DMS 273 (cell line): ENCODE measurements at regions not wholly inside any gene's neighbourhood (a gene's known extent, or its start where the extent isn't known, plus 50 kb on each side); places are given as distances from the start of the nearest gene placed in this dataset.
"Not testable (repeated sequence)": the region's sequence is repeated elsewhere in the genome, so short reads cannot be mapped to it uniquely, and the experiment has no call there.

Experiments used
- DNase-seq: peaks from one replicate; lab custom pipeline; 2025; ENCODE audit not compliant: unreplicated experiment; lab: John Stamatoyannopoulos, UW

DNA sequence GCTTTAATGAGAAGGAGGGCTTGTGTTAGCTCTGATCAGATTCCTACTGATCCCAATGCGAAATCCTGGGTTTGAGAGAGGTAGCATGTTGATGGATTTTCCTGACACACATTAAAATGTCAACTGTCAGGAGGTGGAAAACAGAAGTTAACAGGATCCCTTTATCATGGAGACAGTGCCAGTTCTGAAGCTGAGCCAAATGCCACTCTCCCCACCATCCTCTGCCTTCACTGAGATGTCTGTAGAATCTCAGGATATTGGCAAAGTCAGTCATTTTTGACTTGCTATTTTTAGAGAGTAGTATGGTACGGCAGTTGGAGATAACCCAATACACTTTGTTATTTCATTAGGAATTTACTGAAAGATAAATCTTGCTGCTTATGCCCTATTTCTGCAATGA lies 1816.2 kb upstream of the FLRT2 start:
- no peak for DNase-seq

DNA sequence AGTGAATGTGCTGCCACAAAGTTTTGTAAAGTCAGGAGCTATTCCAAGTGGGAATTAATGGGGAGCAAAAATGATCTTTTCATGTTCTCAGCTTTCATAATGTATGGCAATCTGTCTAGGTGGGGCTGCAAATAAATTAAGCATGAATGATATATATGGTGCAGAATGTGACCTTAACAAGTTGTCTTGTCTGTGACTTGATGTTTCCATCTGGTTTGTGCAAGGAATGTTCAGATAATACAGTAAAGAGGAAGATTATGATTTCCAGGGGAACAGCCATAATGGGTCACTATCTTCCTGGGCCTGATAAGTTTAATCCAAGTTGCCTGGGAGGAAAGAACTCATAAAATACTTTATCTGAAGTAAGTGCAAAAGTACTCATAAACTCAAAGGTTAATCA lies 1815.8 kb upstream of the FLRT2 start:
- no peak for DNase-seq

DNA sequence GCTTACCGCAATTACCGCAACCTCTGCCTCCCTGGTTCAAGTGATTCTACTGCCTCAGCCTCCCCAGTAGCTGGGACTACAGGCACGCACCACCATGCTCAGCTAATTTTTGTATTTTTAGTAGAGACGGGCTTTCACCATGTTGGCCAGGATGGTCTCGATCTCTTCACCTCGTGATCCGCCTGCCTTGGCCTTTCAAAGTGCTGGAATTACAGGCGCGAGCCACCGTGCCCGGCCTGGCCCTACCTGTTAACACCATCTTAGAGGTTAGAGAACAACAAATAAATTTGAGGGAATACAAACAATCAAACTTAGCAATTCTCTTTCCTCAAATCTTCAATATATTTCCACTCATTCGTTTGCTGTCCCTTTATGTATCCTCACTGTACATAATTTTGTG lies 1810.5 kb upstream of the FLRT2 start:
- DNase-seq: not testable (repeated sequence)

DNA sequence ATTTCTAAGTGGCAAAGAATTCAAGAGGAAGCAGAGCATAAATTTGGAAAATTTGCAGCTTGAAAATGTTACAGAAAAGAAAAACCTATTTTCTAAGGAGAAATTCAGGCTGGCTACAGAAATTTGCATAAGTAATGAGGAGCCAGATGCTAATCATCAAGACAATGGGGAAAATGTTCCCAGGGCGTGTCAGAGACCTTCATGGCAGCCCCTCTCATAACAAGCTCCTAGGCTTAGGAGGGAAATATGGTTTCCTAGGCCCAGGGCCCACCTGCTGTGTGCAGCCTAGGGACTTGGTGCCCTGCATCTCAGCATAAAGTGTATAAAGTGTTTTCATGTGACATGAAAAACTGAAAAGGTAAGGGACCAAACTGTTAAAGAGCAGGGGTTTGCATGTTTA lies 1796.3 kb upstream of the FLRT2 start:
- no peak for DNase-seq

DNA sequence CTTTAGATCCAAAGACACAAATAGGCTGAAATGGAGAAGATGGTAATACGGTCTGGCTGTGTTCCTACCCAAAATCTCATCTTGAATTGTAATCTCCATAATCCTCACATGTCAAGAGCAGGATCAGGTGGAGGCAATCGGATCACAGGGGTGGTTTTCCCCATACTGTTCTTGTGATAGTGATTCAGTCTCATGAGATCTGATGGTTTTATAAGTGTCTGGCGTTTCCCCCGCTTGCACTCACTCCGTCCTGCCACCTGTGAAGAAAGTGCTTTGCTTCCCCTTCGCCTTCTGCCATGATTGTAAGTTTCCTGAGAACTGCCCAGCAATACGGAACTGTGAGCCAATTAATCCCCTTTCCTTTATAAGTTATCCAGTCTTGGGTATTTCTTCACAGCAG lies 1795.5 kb upstream of the FLRT2 start:
- no peak for DNase-seq

DNA sequence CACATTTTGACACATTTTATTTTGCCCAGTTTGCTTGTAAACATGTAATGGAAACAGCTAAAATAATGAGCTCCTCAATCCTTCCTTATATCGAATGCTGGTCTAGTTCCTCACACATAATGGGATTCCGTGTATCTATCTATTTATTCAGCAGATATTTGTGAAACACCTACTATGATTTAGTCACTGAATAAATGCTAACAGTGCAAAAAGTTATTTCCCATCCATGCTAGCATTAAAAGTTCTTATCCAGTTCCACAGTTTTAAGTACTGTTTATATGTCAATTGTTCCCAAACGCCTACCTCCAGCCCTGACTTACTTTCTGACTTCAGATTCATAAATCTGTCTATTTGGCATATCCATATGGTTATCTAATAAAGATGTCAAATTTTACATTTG lies 1788.7 kb upstream of the FLRT2 start:
- no peak for DNase-seq

DNA sequence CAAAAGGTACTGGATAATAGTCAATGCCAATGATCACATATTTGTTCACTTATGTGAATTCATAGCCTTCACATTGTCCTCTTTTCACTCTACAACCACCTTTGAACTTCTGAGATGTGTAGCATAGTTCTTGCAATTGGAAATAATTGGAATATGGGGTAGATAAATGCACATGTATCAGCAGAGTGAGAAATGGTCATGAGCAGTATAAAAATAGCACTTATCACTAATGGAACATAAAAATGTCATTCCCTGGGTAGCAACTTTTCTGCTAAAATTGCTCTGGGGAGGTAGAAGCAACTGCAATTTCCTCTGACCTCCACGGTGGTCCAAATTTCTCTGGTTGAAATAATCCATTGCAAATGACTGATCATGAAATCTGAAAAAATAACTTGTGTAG lies 1785.7 kb upstream of the FLRT2 start:
- DNase-seq: no peak

DNA sequence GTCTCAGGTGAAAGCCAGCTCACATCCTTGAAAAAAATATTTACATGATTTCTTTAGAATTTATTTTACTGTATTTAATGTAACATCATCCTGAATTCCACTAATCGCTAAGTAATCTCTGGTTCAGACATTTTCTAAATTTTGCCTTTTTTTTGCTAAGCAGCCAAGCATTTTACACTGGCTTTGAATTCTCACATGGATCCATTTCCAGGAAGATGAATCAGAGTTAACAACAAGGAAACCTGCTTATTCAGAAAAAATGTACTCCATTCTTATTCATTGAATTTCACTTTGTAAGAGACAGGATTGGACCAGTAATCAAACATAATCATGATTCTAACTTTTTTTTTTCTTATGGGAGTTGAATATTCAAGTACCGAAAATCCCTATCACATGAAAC lies 1785.1 kb upstream of the FLRT2 start:
- no peak for DNase-seq

DNA sequence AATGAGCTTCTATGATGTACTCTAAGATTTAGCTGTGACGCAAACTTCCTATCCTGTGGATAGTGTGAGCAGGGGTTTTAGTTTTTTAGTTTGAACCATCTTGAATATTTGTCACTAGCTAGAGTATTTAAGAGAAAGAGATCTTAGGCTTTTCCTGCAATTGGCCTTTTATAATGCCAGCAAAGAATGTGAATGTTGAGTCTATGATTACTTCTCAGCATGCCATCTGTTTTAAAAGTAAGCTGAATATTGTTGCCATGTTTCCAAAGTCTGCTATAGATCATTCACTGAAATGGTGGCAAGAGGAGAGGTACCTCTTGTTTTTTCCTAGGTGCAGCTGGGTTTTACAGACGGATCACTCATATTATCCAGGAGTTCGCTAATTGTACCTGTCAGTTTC lies 1783.6 kb upstream of the FLRT2 start:
- DNase-seq: no peak

DNA sequence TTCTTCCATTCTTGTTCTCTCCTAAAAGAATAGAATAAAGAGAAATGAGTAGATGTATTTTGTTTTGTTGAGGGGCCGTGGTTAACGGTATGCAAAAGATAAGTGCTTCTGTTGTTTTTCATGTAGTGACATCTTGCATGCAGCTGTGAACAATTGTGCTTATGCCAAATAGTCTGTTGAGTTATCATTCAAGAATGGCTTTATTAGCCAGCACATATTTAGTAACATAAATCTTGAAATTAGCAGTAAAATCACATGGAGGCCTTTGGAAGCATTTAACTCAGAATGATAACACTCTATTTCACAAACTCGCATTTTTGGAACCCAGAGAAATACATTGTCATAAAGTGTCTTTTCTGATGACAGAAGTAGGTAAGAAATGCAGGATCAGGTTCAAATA lies 1772.0 kb upstream of the FLRT2 start:
- DNase-seq: no peak

DNA sequence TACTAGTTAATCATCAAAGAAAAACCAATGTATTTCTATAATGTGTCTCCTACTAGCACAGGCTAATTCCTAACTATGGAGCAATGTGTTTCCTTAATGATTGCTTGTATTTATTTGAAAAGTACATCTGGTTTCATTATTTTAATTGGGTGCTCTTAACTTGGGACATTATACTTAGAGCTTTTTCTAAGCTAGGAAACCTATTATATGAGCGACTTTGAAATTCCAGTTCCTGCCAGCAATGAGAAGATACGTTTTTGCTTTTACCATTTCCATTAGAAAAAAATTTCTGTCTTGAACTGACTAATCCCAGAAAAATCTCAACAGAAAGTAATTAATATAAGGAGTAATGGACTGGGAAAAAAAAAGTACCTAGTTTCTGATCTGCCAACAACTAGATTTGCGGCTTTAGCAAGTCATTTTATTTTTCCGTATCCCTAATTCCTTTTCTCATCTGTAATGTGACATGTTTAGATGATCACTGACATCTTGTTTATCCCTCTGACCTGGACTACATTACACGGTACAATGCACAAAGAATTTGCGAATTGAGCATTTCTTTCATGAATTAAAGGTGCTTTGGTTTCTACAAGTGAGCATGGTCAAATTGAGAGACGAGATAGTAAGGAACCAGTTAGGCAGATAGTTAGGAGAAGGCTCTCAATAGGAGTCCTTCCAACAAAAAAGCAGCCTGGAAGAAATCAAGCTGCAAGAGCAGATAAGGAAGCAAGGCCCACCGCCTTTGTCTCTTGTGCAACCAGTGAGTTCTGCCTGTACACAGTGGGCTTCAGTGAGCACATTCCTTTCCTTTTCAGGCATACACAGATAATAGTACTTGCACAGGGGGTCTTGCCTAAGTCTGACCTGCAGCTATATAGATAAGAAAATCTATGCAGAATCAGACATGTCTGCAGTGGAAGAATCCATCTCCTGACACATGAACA lies 1765.0 kb upstream of the FLRT2 start:
- no peak for DNase-seq

DNA sequence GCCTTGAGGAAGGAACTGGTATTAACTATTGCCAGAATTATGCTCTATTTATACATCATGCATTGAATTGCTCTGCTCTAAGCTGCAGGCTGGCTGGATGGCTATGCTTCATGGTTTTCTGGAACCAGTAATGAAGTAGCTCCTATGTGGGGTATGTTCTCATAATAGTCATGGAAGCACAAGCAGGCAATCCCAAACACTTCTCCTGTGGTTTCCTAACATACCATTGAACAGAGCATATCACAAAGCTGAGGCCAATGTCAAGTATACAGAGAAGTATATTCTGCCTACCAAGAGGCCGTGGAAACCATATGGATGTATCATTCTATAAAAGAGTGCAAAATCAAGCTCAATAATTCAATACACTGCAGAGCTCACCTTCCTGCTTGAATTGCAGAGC lies 1752.4 kb upstream of the FLRT2 start:
- DNase-seq: no peak

DNA sequence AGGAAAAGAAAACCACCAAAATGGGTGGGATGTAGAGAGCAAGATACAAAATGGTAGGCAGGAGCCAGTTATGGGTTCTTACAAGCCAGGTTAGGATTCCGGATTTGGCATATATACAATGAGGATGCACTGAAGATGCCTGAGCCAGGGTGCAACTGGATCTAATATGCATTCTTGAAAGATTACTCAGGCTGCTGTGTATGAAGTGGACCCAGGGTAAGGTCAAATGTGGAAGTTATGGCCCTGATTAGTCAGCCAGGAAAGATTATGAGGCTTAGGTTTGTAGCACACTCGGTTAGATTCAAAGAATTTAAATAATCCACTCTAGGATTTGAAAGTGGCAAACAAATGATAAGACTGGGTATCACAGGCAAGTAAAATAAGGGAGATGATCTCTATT lies 1750.7 kb upstream of the FLRT2 start:
- no peak for DNase-seq

DNA sequence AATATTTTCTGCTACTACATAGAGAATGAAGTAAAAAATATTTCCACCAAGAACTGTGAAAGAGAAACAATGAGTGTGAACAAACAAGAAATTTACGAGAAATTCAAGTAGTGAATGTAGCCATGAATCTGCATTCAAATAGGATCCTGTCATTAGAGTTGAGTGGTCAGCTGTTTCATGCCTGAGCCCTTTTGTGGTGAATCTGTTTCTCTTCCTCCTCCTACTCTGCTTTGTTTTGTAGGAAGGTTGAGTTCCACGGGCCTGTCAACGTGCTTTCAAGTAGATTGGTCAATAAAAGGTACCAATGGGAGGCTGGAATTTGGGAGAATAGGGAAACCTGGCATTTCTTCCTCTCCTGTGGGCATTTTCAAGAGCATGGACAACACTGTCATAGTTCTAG lies 1749.6 kb upstream of the FLRT2 start:
- DNase-seq: no peak

DNA sequence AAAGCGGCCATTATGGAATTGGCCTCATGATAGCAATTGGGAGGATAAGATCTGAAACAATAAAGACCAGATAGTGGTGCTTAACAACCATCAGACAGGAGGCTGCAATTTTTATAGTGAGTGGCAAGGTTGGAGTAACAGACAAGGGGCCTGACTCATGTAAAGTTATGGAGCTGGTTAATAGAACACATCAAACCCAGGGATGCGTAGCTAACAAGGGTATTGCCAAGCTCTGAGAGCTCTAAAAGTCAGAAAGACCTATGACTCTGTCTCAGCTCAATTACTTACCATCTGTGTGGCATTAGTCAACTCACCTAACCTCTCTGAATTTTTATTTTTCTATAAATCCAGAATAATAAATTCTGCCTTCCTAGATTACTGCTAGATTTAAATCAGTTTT lies 1731.5 kb upstream of the FLRT2 start:
- DNase-seq: no peak

DNA sequence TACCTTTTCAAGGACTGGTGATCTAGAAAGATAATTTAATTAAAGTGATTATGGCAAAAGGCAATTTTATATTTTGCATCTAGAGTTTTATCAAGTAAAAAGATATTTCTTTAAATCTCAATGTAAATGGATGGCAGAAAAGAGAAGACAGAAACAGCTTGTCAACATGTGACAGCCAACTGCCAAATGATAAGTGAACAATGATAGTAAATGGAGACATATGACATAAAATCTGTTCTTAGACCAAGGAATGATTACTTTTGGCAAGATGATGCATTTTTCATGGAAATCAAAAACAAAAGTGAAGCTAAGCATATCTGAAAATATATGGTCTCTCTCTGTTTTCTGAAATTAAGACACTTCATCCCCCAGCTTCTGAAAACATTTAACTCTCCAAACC lies 1730.7 kb upstream of the FLRT2 start:
- DNase-seq: no peak

DNA sequence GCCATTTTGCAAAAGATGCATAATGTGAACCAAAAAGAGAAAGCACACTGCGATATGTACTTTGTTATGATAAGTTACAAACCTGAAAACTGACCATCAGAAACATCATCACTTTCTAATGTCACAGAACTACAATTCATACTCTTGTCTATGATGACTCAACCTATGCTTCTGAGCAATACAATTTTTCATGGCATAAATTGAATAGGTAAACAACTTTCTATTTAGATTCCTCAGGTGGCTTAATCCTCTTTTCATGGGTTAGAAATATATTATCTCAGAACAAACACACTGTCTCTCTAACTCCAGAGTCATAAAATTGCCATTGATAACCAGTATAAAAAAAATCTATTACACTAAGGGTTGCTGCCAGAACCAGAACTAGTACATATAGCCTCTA lies 1715.0 kb upstream of the FLRT2 start:
- no peak for DNase-seq

DNA sequence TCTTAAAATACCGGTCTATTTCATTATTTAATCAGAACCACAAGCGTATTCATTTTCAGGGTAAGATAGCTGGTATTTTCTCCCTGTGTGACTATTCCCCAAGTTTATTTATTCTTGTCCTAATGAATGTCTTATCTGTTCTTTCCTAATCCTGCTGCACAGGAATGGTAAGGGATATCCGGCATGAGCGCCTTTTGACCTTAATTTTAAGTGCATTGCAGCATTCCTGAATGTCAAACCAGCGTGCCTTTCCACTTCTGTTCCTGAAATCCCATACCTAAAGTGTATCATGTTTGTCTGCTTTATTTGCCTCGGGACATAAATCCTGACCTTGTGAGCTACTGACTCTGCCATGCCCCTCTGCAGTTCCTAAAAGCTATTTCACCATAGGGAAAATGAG lies 1713.2 kb upstream of the FLRT2 start:
- DNase-seq: no peak

DNA sequence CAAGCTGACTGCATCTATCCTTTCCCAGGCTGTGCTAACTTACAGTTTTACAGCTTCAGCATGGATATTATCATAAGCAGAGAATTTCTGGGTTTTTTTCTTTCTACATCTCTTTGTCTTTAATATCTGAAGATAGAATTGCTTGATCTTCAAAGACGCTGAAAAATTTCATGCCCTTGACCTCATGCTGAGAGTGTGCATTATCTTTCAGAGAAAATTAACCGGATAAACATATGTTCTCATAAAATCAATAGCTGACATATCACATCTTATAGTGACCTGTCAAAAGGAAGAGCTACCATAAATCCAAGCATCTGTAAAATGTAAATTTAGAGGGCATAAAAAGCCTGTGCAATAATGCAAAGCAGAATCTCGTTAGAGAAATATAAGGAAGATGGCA lies 1704.1 kb upstream of the FLRT2 start:
- DNase-seq: no peak

DNA sequence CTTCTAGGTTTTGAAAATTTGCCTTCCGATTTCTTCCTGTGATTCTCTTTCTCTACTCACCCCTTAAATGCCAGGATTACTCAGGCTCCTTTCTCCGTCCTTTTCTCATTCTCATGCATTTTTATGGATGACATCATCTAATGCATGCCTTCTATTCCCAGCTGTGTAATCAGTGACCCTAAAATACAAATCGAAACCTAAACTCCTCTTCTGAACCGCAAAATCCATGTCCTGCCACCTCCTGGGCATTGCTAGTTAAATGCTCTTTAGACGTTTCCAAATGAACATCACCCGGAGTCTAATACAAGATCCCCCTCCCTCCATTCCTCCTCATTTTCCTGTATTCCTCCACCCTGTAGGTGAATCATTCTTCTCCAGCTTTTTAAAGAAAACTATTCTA lies 1703.1 kb upstream of the FLRT2 start:
- DNase-seq: no peak

DNA sequence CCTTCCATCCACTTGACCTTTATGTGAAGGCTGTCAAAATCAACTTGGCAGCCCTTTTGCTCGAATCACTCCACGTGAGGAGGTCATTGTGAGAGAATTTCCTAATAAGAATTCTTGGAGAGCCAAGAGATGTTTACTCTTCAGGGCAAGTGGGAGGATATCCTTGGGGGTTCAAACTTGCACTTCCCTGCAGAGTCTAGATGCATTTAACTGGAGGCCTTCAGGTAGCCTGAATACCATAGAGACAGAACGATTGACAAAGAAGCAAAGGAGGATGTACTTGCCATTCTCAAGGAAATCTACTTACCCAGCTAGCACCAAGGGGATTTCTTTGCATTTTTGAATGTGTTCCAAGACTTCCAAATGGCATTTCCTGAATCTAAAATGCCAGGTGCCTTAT lies 1702.6 kb upstream of the FLRT2 start:
- no peak for DNase-seq

DNA sequence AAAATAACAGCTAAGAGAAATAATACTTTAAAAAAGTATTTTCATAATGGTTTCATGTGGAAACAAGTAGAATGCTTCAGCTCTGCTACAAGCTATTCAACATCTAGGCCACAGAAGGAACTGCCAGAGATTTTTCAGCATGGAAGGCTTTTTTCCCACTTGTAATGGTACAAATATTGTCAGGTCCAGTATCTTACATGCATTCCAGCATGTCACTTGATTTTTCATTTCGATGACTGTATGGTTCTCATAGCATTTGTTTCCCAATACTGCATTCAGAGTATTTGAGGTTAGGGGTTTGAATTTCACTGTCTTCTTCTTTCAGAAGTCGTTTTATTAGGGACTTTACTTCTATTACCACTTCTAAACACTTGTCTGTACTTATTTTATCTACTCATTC lies 1701.5 kb upstream of the FLRT2 start:
- no peak for DNase-seq

DNA sequence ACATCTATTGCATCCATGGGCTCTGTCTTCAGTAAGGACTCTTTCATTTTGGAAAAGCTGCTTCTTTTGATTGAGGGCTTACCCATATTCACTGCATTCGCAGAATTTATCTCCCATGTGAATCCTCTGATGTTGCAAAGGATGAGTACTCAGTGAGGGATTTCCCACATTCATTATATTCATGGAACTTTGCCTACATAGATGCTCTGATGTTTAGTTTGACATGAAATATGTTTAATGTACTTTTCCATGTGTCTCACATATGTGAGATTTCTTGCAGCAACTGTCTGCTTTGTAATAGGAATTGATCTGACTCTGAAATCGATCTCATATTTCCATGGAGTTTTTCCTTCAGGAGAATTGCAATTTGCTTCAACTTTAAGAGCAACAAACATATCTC lies 1699.6 kb upstream of the FLRT2 start:
- no peak for DNase-seq
